IMR-90 (cell line): ENCODE measurements at regions not wholly inside any gene's neighbourhood (a gene's known extent, or its start where the extent isn't known, plus 50 kb on each side); places are given as distances from the start of the nearest gene placed in this dataset.
A peak's percentile ranks its signal among the peaks of the same experiment; 100 is the strongest.

ENCODE experiments used
- ATAC-seq: fragments of 200-7000 bp; cut with Tn5 transposase; 2 replicates; pipeline ENCODE4 v1.9.1; 2020; ENCODE audit warnings: low read depth, mild to moderate bottlenecking, moderate library complexity
- BruUV-seq: library from RNA; stranded (reverse); fragments of 400-500 nt; replicated peaks from 2 replicates; lab custom pipeline; 2021; lab: Mats Ljungman, UMichigan
- CTCF ChIA-PET: fragments of 300-600 bp; formaldehyde crosslinking; extraction: SDS; loops from one replicate; lab custom pipeline; 2021; ENCODE audit warnings: antibody characterized with exemption; lab: Yijun Ruan, JAX
- POLR2A ChIA-PET: fragments of 300-600 bp; sonication (Branson Sonifier 250); formaldehyde crosslinking; loops from one replicate; lab custom pipeline; 2022; ENCODE audit warnings: antibody characterized with exemption; ENCODE audit not compliant: unreplicated experiment; lab: Charles Lee
- DNase-seq: peaks from one replicate; pipeline ENCODE4 v3.0.0; 2013
- H2AFZ ChIP-seq: replicated peaks from 2 replicates; pipeline ENCODE3; 2013; ENCODE audit warnings: low read length, mild to moderate bottlenecking; ENCODE audit not compliant: poor library complexity
- H2AK5ac ChIP-seq: 2 replicates; pipeline ENCODE4 v1.6.1; 2013; ENCODE audit warnings: low read depth, low read length, inconsistent platforms
- H2AK9ac ChIP-seq: replicated peaks from 2 replicates; pipeline ENCODE3; 2013; ENCODE audit warnings: mild to moderate bottlenecking, low read depth, low read length, moderate library complexity; ENCODE audit not compliant: poor library complexity
- H2BK120ac ChIP-seq: 2 replicates; pipeline ENCODE4 v1.6.1; 2013; ENCODE audit warnings: low read depth, low read length, inconsistent platforms
- H2BK15ac ChIP-seq: 3 replicates; pipeline ENCODE4 v1.6.1; 2013; ENCODE audit warnings: low read depth, low read length, inconsistent platforms
- H2BK20ac ChIP-seq: 2 replicates; pipeline ENCODE4 v1.6.1; 2013; ENCODE audit warnings: low read depth, mild to moderate bottlenecking, inconsistent platforms, low read length, moderate library complexity
- H2BK5ac ChIP-seq: 2 replicates; pipeline ENCODE4 v1.6.1; 2013; ENCODE audit warnings: mild to moderate bottlenecking, low read depth, low read length, inconsistent platforms; ENCODE audit not compliant: poor library complexity, severe bottlenecking
- H3K14ac ChIP-seq: replicated peaks from 2 replicates; pipeline ENCODE4 v1.6.1; 2013; ENCODE audit warnings: low read depth, low read length, inconsistent platforms
- H3K18ac ChIP-seq: 2 replicates; pipeline ENCODE4 v1.6.1; 2013; ENCODE audit warnings: low read depth, low read length, control low read depth
- H3K23ac ChIP-seq: 2 replicates; pipeline ENCODE4 v1.6.1; 2013; ENCODE audit warnings: low read depth, low read length, inconsistent platforms
- H3K27ac ChIP-seq: 2 replicates; pipeline ENCODE4 v1.5.1; 2013; ENCODE audit warnings: mild to moderate bottlenecking, control low read depth, low read length; ENCODE audit not compliant: insufficient read depth
- H3K27me3 ChIP-seq: 2 replicates; pipeline ENCODE4 v1.6.1; 2013; ENCODE audit warnings: low read length; ENCODE audit not compliant: control insufficient read depth, insufficient read depth
- H3K36me3 ChIP-seq: 2 replicates; pipeline ENCODE4 v1.6.1; 2013; ENCODE audit warnings: low read length, mixed read lengths; ENCODE audit not compliant: control insufficient read depth, insufficient read depth
- H3K4ac ChIP-seq: 2 replicates; pipeline ENCODE4 v1.6.1; 2013; ENCODE audit warnings: low read depth, low read length, inconsistent platforms
- H3K4me1 ChIP-seq: 2 replicates; pipeline ENCODE4 v1.6.1; 2013; ENCODE audit warnings: low read length, mixed read lengths; ENCODE audit not compliant: control insufficient read depth, insufficient read depth
- H3K4me2 ChIP-seq: 2 replicates; pipeline ENCODE4 v1.6.1; 2013; ENCODE audit warnings: low read depth, mild to moderate bottlenecking, control low read depth, low read length, moderate library complexity
- H3K4me3 ChIP-seq: 2 replicates; pipeline ENCODE4 v1.5.1; 2013; ENCODE audit warnings: low read depth, mild to moderate bottlenecking, control low read depth, low read length, moderate library complexity; ENCODE audit not compliant: insufficient read depth
- H3K56ac ChIP-seq: 2 replicates; pipeline ENCODE4 v1.6.1; 2013; ENCODE audit warnings: low read length, inconsistent platforms; ENCODE audit not compliant: insufficient read depth; ENCODE audit errors: extremely low read depth
- H3K79me1 ChIP-seq, 2 experiments: 2 replicates each; pipeline ENCODE4 v1.6.1; 2013; ENCODE audit warnings: low read length in 2 of 2, inconsistent platforms in 1 of 2, low read depth in 1 of 2
- H3K9ac ChIP-seq: 2 replicates; pipeline ENCODE4 v1.6.1; 2013; ENCODE audit warnings: low read depth, low read length, control low read depth
- H3K9me1 ChIP-seq: 2 replicates; pipeline ENCODE4 v1.6.1; 2013; ENCODE audit warnings: low read length, inconsistent platforms; ENCODE audit not compliant: insufficient read depth
- H3K9me3 ChIP-seq: 2 replicates; pipeline ENCODE4 v1.6.1; 2013; ENCODE audit warnings: low read length; ENCODE audit not compliant: control insufficient read depth, insufficient read depth
- H4K20me1 ChIP-seq: 2 replicates; pipeline ENCODE4 v1.6.1; 2013; ENCODE audit warnings: low read length, inconsistent platforms; ENCODE audit not compliant: insufficient read depth
- H4K5ac ChIP-seq: 2 replicates; pipeline ENCODE4 v1.6.1; 2013; ENCODE audit warnings: mild to moderate bottlenecking, low read depth, low read length, control low read depth
- H4K8ac ChIP-seq, 2 experiments: 2 replicates each; pipeline ENCODE4 v1.6.1; 2013; ENCODE audit warnings: low read depth in 2 of 2, low read length in 2 of 2, control low read depth in 1 of 2, inconsistent platforms in 1 of 2
- H4K91ac ChIP-seq: 2 replicates; pipeline ENCODE4 v1.6.1; 2013; ENCODE audit warnings: low read depth, low read length, inconsistent platforms; ENCODE audit not compliant: insufficient read depth
- CTCF ChIP-seq: conservative IDR thresholded peaks from 2 replicates; pipeline ENCODE4 v1.5.1; 2012; ENCODE audit warnings: mild to moderate bottlenecking, low read depth, low read length, improper control_type of control experiment
- MXI1 ChIP-seq: IDR thresholded peaks from 2 replicates; pipeline ENCODE4 v1.6.1; 2012; ENCODE audit warnings: low read depth, mild to moderate bottlenecking, low read length, moderate library complexity, borderline replicate concordance
- RAD21 ChIP-seq: IDR thresholded peaks from 2 replicates; pipeline ENCODE4 v1.6.1; 2012; ENCODE audit warnings: low read length, improper control_type of control experiment
- WGBS, 2 experiments: methylation state at CpG; one replicate each; pipeline versions ENCODE4 v1.1.5 to v1.1.7; 2013; ENCODE audit warnings: missing lambda C conversion rate in 2 of 2; ENCODE audit not compliant: insufficient read length in 1 of 2; ENCODE audit errors: extremely low coverage in 2 of 2; 5-methylcytosine and 5-hydroxymethylcytosine counted together
- dilution Hi-C: fragments of 300-500 bp; cut with HindIII; formaldehyde crosslinking; loops from one replicate; pipeline ENCODE4 v1.14.3; 2018; ENCODE audit warnings: low sequenced_read_pairs; ENCODE audit not compliant: unreplicated experiment
- in situ Hi-C: fragments of 300-500 bp; cut with MboI; formaldehyde crosslinking; loops from 3 replicates; pipeline ENCODE4 v1.14.3; 2019; ENCODE audit warnings: low sequenced_read_pairs, inconsistent platforms, mixed read lengths
- intact Hi-C: fragments of 100-400 bp; cut with micrococcal nuclease; formaldehyde crosslinking; loops from 2 replicates; pipeline ENCODE4 v1.10.0; 2022

- Histone ChIP-seq H3K27me3 (no peaks in the 10 kb centered on the region), H3K79me1 (no peaks in the 10 kb centered on the region), H2AK5ac (no peak overlapping the region), H2AFZ (no peak overlapping the region), H2BK15ac (no peak overlapping the region), H3K4me1 (no peaks in the 10 kb centered on the region), H3K23ac (no peak overlapping the region), H3K14ac (no peak overlapping the region), H3K27ac (no peak overlapping the region), H3K4me3 (no peak overlapping the region), H4K91ac (no peak overlapping the region), H3K9me3 (no peaks in the 10 kb centered on the region), H2AK9ac (no peak overlapping the region), H2BK20ac (no peak overlapping the region), H3K18ac (no peak overlapping the region), H2BK5ac (no peak overlapping the region), H3K36me3 (no peaks in the 10 kb centered on the region), H4K5ac (no peak overlapping the region), H3K9ac (no peak overlapping the region), H3K4me2 (no peak overlapping the region), H3K56ac (no peak overlapping the region), H4K20me1 (no peaks in the 10 kb centered on the region), H2BK120ac (no peak overlapping the region), H3K4ac (no peak overlapping the region), H4K8ac (no peak overlapping the region), H3K9me1 (no peaks in the 10 kb centered on the region)
- no peak for DNase-seq
- CTCF ChIA-PET, result no interaction called here
- in situ Hi-C loops (no loop called here), intact Hi-C loops (no loop called here), dilution Hi-C loops (no loop called here)
- no TSS peak for BruUV-seq
- no CpG with 5 or more reads among the region's 3 CpGs for WGBS, 2 experiments
- TF ChIP-seq RAD21 (peak; percentile 41; the same call in 1 of the 2 replicates), CTCF (peak; percentile 30), MXI1 (no peak)
- POLR2A ChIA-PET, result no interaction called here
- no peak for ATAC-seq
Measured at GRCh38 chr3:74139648-74140047, 474.8 kb downstream of the CNTN3 start.
